ENCODE measurements at regions not wholly inside any gene's neighbourhood (a gene's known extent, or its start where the extent isn't known, plus 50 kb on each side); places are given as distances from the start of the nearest gene placed in this dataset.

- H3K4me1 ChIP-seq (ENCODE audit: control insufficient read depth in 3 of 3, insufficient read depth in 3 of 3, low read length in 3 of 3), result no peaks in the 10 kb centered on the region
- no peak overlapping the region for H3K4me3 ChIP-seq (ENCODE audit: low read length in 3 of 3)
- H3K36me3 ChIP-seq (ENCODE audit: control insufficient read depth in 3 of 3, insufficient read depth in 3 of 3, low read length in 3 of 3), result no peaks in the 10 kb centered on the region
- H3K9ac ChIP-seq (ENCODE audit: low read depth in 1 of 3, low read length in 3 of 3), result no peak overlapping the region
- no peak overlapping the region for H3K27ac ChIP-seq (ENCODE audit: low read depth, low read length)
- no peaks in the 10 kb centered on the region for H3K9me3 ChIP-seq (ENCODE audit: control insufficient read depth in 3 of 3, low read length in 3 of 3)
- H3K27me3 ChIP-seq (ENCODE audit: control insufficient read depth in 3 of 3, insufficient read depth in 3 of 3, low read length in 3 of 3), result no peaks in the 10 kb centered on the region
Measured at GRCh38 chr15:47422881-47423665, 294.2 kb upstream of the SEMA6D start.

- Histone ChIP-seq H3K27ac (ENCODE audit: low read depth, low read length) (no peak overlapping the region), H3K27me3 (ENCODE audit: control insufficient read depth in 3 of 3, insufficient read depth in 3 of 3, low read length in 3 of 3) (no peaks in the 10 kb centered on the region), H3K4me3 (ENCODE audit: low read length in 3 of 3) (no peak overlapping the region), H3K9me3 (ENCODE audit: control insufficient read depth in 3 of 3, low read length in 3 of 3) (no peaks in the 10 kb centered on the region), H3K4me1 (ENCODE audit: control insufficient read depth in 3 of 3, insufficient read depth in 3 of 3, low read length in 3 of 3) (no peaks in the 10 kb centered on the region), H3K9ac (ENCODE audit: low read depth in 1 of 3, low read length in 3 of 3) (no peak overlapping the region), H3K36me3 (ENCODE audit: control insufficient read depth in 3 of 3, insufficient read depth in 3 of 3, low read length in 3 of 3) (no peaks in the 10 kb centered on the region)
Measured at GRCh38 chr15:47427463-47427862, 289.8 kb upstream of the SEMA6D start.

- Histone ChIP-seq H3K9ac (ENCODE audit: low read depth in 1 of 3, low read length in 3 of 3) (no peak overlapping the region), H3K4me1 (ENCODE audit: control insufficient read depth in 3 of 3, insufficient read depth in 3 of 3, low read length in 3 of 3) (no peaks in the 10 kb centered on the region), H3K27ac (ENCODE audit: low read depth, low read length) (no peak overlapping the region), H3K4me3 (ENCODE audit: low read length in 3 of 3) (no peak overlapping the region), H3K36me3 (ENCODE audit: control insufficient read depth in 3 of 3, insufficient read depth in 3 of 3, low read length in 3 of 3) (no peaks in the 10 kb centered on the region), H3K27me3 (ENCODE audit: control insufficient read depth in 3 of 3, insufficient read depth in 3 of 3, low read length in 3 of 3) (no peaks in the 10 kb centered on the region), H3K9me3 (ENCODE audit: control insufficient read depth in 3 of 3, low read length in 3 of 3) (no peaks in the 10 kb centered on the region)
Measured at GRCh38 chr15:47429376-47429775, 287.9 kb upstream of the SEMA6D start.

- Histone ChIP-seq H3K9ac (ENCODE audit: low read depth in 1 of 3, low read length in 3 of 3) (no peak overlapping the region), H3K36me3 (ENCODE audit: control insufficient read depth in 3 of 3, insufficient read depth in 3 of 3, low read length in 3 of 3) (no peaks in the 10 kb centered on the region), H3K4me3 (ENCODE audit: low read length in 3 of 3) (no peak overlapping the region), H3K9me3 (ENCODE audit: control insufficient read depth in 3 of 3, low read length in 3 of 3) (no peaks in the 10 kb centered on the region), H3K27me3 (ENCODE audit: control insufficient read depth in 3 of 3, insufficient read depth in 3 of 3, low read length in 3 of 3) (no peaks in the 10 kb centered on the region), H3K4me1 (ENCODE audit: control insufficient read depth in 3 of 3, insufficient read depth in 3 of 3, low read length in 3 of 3) (no peaks in the 10 kb centered on the region), H3K27ac (ENCODE audit: low read depth, low read length) (no peak overlapping the region)
Measured at GRCh38 chr15:47431501-47431900, 285.8 kb upstream of the SEMA6D start.

- Histone ChIP-seq H3K27me3 (ENCODE audit: control insufficient read depth in 3 of 3, insufficient read depth in 3 of 3, low read length in 3 of 3) (no peaks in the 10 kb centered on the region), H3K9ac (ENCODE audit: low read depth in 1 of 3, low read length in 3 of 3) (no peak overlapping the region), H3K4me1 (ENCODE audit: control insufficient read depth in 3 of 3, insufficient read depth in 3 of 3, low read length in 3 of 3) (no peaks in the 10 kb centered on the region), H3K27ac (ENCODE audit: low read depth, low read length) (no peak overlapping the region), H3K9me3 (ENCODE audit: control insufficient read depth in 3 of 3, low read length in 3 of 3) (no peaks in the 10 kb centered on the region), H3K4me3 (ENCODE audit: low read length in 3 of 3) (no peak overlapping the region), H3K36me3 (ENCODE audit: control insufficient read depth in 3 of 3, insufficient read depth in 3 of 3, low read length in 3 of 3) (no peaks in the 10 kb centered on the region)
Measured at GRCh38 chr15:47432826-47433225, 284.5 kb upstream of the SEMA6D start.

GRCh38 chr15:47434596-47434995 lies 282.7 kb upstream of the SEMA6D start:
- Histone ChIP-seq H3K4me1 (ENCODE audit: control insufficient read depth in 3 of 3, insufficient read depth in 3 of 3, low read length in 3 of 3) (no peaks in the 10 kb centered on the region), H3K4me3 (ENCODE audit: low read length in 3 of 3) (no peak overlapping the region), H3K9me3 (ENCODE audit: control insufficient read depth in 3 of 3, low read length in 3 of 3) (no peaks in the 10 kb centered on the region), H3K9ac (ENCODE audit: low read depth in 1 of 3, low read length in 3 of 3) (no peak overlapping the region), H3K27me3 (ENCODE audit: control insufficient read depth in 3 of 3, insufficient read depth in 3 of 3, low read length in 3 of 3) (no peaks in the 10 kb centered on the region), H3K36me3 (ENCODE audit: control insufficient read depth in 3 of 3, insufficient read depth in 3 of 3, low read length in 3 of 3) (no peaks in the 10 kb centered on the region), H3K27ac (ENCODE audit: low read depth, low read length) (no peak overlapping the region)

- no peak overlapping the region for H3K9ac ChIP-seq (ENCODE audit: low read depth in 1 of 3, low read length in 3 of 3)
- H3K4me3 ChIP-seq (ENCODE audit: low read length in 3 of 3), result no peak overlapping the region
- no peaks in the 10 kb centered on the region for H3K9me3 ChIP-seq (ENCODE audit: control insufficient read depth in 3 of 3, low read length in 3 of 3)
- no peaks in the 10 kb centered on the region for H3K27me3 ChIP-seq (ENCODE audit: control insufficient read depth in 3 of 3, insufficient read depth in 3 of 3, low read length in 3 of 3)
- H3K4me1 ChIP-seq (ENCODE audit: control insufficient read depth in 3 of 3, insufficient read depth in 3 of 3, low read length in 3 of 3), result peaks cover 0 to 3% (median 0%) of the 10 kb centered on the region in 3 donors
- H3K36me3 ChIP-seq (ENCODE audit: control insufficient read depth in 3 of 3, insufficient read depth in 3 of 3, low read length in 3 of 3), result no peaks in the 10 kb centered on the region
- no peak overlapping the region for H3K27ac ChIP-seq (ENCODE audit: low read depth, low read length)
Measured at GRCh38 chr15:47437491-47437890, 279.8 kb upstream of the SEMA6D start.

- H3K9me3 ChIP-seq (ENCODE audit: control insufficient read depth in 3 of 3, low read length in 3 of 3), result no peaks in the 10 kb centered on the region
- no peak overlapping the region for H3K4me3 ChIP-seq (ENCODE audit: low read length in 3 of 3)
- H3K4me1 ChIP-seq (ENCODE audit: control insufficient read depth in 3 of 3, insufficient read depth in 3 of 3, low read length in 3 of 3), result peaks cover 0 to 3% (median 0%) of the 10 kb centered on the region in 3 donors
- no peaks in the 10 kb centered on the region for H3K36me3 ChIP-seq (ENCODE audit: control insufficient read depth in 3 of 3, insufficient read depth in 3 of 3, low read length in 3 of 3)
- H3K27ac ChIP-seq (ENCODE audit: low read depth, low read length), result no peak overlapping the region
- H3K9ac ChIP-seq (ENCODE audit: low read depth in 1 of 3, low read length in 3 of 3), result no peak overlapping the region
- no peaks in the 10 kb centered on the region for H3K27me3 ChIP-seq (ENCODE audit: control insufficient read depth in 3 of 3, insufficient read depth in 3 of 3, low read length in 3 of 3)
Measured at GRCh38 chr15:47439146-47440111, 277.9 kb upstream of the SEMA6D start.

- H3K4me3 ChIP-seq (ENCODE audit: low read length in 3 of 3), result no peak overlapping the region
- H3K36me3 ChIP-seq (ENCODE audit: control insufficient read depth in 3 of 3, insufficient read depth in 3 of 3, low read length in 3 of 3), result no peaks in the 10 kb centered on the region
- H3K9ac ChIP-seq (ENCODE audit: low read depth in 1 of 3, low read length in 3 of 3), result no peak overlapping the region
- H3K4me1 ChIP-seq (ENCODE audit: control insufficient read depth in 3 of 3, insufficient read depth in 3 of 3, low read length in 3 of 3), result peaks cover 0 to 3% (median 0%) of the 10 kb centered on the region in 3 donors
- no peaks in the 10 kb centered on the region for H3K27me3 ChIP-seq (ENCODE audit: control insufficient read depth in 3 of 3, insufficient read depth in 3 of 3, low read length in 3 of 3)
- H3K9me3 ChIP-seq (ENCODE audit: control insufficient read depth in 3 of 3, low read length in 3 of 3), result no peaks in the 10 kb centered on the region
- no peak overlapping the region for H3K27ac ChIP-seq (ENCODE audit: low read depth, low read length)
Measured at GRCh38 chr15:47442371-47442770, 274.9 kb upstream of the SEMA6D start.

GRCh38 chr15:47443839-47444238 lies 273.5 kb upstream of the SEMA6D start:
- Histone ChIP-seq H3K27ac (ENCODE audit: low read depth, low read length) (no peak overlapping the region), H3K36me3 (ENCODE audit: control insufficient read depth in 3 of 3, insufficient read depth in 3 of 3, low read length in 3 of 3) (no peaks in the 10 kb centered on the region), H3K27me3 (ENCODE audit: control insufficient read depth in 3 of 3, insufficient read depth in 3 of 3, low read length in 3 of 3) (no peaks in the 10 kb centered on the region), H3K9ac (ENCODE audit: low read depth in 1 of 3, low read length in 3 of 3) (no peak overlapping the region), H3K4me1 (ENCODE audit: control insufficient read depth in 3 of 3, insufficient read depth in 3 of 3, low read length in 3 of 3) (peaks cover 0 to 3% (median 0%) of the 10 kb centered on the region in 3 donors), H3K9me3 (ENCODE audit: control insufficient read depth in 3 of 3, low read length in 3 of 3) (no peaks in the 10 kb centered on the region), H3K4me3 (ENCODE audit: low read length in 3 of 3) (no peak overlapping the region)
